ENCODE measurements at regions not wholly inside any gene's neighbourhood (a gene's known extent, or its start where the extent isn't known, plus 50 kb on each side); places are given as distances from the start of the nearest gene placed in this dataset.

DNA sequence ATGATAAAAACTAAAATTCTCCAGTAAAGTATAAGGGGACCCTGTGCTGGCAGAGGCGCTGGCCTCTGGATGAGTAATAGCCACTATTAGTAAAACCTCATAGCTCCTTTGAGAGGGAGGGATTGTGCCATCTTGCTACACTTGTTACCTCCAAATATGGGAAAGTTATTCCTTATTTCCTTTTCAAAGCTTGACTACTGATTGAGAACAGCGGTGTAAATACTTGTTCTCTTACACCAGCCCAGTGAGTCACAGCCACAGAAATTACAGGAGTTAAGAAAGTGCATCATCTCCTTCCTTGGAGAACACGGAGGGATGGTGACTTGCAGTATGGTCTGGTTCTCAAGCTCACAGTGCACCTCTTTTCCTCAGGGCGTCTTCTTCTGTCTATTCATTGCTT is 379.0 kb downstream of the EFNB2 start:
- TF ChIP-seq EZH2 (IDR thresholded peaks at IDR 0.05; ENCODE audit: low read length, unreplicated experiment) (no peak), EZH2phosphoT487 (IDR thresholded peaks at IDR 0.05; ENCODE audit: borderline replicate concordance, low read length) (no peak)
- TF ChIP-seq, protein P1, sequence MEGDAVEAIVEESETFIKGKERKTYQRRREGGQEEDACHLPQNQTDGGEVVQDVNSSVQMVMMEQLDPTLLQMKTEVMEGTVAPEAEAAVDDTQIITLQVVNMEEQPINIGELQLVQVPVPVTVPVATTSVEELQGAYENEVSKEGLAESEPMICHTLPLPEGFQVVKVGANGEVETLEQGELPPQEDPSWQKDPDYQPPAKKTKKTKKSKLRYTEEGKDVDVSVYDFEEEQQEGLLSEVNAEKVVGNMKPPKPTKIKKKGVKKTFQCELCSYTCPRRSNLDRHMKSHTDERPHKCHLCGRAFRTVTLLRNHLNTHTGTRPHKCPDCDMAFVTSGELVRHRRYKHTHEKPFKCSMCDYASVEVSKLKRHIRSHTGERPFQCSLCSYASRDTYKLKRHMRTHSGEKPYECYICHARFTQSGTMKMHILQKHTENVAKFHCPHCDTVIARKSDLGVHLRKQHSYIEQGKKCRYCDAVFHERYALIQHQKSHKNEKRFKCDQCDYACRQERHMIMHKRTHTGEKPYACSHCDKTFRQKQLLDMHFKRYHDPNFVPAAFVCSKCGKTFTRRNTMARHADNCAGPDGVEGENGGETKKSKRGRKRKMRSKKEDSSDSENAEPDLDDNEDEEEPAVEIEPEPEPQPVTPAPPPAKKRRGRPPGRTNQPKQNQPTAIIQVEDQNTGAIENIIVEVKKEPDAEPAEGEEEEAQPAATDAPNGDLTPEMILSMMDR (conservative IDR thresholded peaks at IDR 0.05; ENCODE audit: low read depth, low read length) = no peak
